ENCODE measurements at regions not wholly inside any gene's neighbourhood (a gene's known extent, or its start where the extent isn't known, plus 50 kb on each side); places are given as distances from the start of the nearest gene placed in this dataset.

DNA sequence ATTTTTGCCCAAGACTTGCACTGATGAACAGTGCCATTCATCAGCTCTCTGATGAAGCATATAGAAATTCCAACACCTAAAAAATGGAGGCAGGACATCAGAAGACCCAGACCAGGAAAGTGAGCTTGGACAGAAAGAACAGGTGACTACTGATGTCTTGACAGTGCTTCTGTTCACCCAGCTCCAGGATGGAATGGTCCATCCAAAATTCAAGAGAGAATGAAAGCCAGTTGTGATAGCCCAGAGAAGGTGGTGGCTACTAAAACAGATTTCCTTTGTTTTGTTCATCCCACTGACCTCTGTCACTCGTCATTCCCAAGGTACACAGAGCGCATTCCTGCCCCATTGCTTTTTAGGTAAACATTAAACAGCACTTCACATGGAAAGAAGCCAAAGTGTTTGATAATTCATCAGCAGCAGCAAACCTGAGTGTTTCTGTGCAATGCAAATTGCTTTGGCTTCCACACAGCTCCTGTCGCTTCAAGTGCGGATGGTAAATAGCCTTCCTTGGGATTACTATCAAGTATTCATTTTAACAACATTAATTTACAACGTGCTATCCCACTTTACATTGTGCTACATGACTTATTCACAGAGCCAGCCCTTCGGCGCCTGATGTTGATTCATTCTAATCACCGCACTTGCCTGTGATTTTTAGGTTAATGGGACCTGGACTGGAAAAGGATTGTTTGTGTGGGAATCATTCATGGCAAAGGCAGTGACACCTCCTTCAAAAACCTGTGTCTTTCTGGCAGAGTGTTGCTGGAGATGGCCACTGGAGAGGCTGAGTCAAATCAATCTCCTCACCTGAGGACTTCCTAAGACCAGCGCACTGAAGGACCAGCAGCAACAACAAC, 65.1 kb upstream of the TOX3 start (continued):
- TF ChIP-seq, protein P1, sequence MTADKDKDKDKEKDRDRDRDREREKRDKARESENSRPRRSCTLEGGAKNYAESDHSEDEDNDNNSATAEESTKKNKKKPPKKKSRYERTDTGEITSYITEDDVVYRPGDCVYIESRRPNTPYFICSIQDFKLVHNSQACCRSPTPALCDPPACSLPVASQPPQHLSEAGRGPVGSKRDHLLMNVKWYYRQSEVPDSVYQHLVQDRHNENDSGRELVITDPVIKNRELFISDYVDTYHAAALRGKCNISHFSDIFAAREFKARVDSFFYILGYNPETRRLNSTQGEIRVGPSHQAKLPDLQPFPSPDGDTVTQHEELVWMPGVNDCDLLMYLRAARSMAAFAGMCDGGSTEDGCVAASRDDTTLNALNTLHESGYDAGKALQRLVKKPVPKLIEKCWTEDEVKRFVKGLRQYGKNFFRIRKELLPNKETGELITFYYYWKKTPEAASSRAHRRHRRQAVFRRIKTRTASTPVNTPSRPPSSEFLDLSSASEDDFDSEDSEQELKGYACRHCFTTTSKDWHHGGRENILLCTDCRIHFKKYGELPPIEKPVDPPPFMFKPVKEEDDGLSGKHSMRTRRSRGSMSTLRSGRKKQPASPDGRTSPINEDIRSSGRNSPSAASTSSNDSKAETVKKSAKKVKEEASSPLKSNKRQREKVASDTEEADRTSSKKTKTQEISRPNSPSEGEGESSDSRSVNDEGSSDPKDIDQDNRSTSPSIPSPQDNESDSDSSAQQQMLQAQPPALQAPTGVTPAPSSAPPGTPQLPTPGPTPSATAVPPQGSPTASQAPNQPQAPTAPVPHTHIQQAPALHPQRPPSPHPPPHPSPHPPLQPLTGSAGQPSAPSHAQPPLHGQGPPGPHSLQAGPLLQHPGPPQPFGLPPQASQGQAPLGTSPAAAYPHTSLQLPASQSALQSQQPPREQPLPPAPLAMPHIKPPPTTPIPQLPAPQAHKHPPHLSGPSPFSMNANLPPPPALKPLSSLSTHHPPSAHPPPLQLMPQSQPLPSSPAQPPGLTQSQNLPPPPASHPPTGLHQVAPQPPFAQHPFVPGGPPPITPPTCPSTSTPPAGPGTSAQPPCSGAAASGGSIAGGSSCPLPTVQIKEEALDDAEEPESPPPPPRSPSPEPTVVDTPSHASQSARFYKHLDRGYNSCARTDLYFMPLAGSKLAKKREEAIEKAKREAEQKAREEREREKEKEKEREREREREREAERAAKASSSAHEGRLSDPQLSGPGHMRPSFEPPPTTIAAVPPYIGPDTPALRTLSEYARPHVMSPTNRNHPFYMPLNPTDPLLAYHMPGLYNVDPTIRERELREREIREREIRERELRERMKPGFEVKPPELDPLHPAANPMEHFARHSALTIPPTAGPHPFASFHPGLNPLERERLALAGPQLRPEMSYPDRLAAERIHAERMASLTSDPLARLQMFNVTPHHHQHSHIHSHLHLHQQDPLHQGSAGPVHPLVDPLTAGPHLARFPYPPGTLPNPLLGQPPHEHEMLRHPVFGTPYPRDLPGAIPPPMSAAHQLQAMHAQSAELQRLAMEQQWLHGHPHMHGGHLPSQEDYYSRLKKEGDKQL (CRISPR knock-in tag; IDR thresholded peaks at IDR 0.05; ENCODE audit: low read depth), result peak; percentile 83
- TF ChIP-seq SIX4 (CRISPR knock-in tag; IDR thresholded peaks at IDR 0.05) (peak; percentile 92), SPEN (CRISPR knock-in tag; IDR thresholded peaks at IDR 0.05; ENCODE audit: low read depth) (peak; percentile 57; the same call in 1 of the 2 replicates), SMC3 (IDR thresholded peaks at IDR 0.05; ENCODE audit: low read length) (peak; percentile 20; the same call in 1 of the 2 replicates), NKX3-1 (CRISPR knock-in tag; IDR thresholded peaks at IDR 0.05) (no peak), ZNF605 (CRISPR knock-in tag; IDR thresholded peaks at IDR 0.05) (peak; percentile 91), SP5 (CRISPR knock-in tag; IDR thresholded peaks at IDR 0.05; ENCODE audit: borderline replicate concordance, low read depth) (peak; percentile 78)
- TF ChIP-seq, protein P2, sequence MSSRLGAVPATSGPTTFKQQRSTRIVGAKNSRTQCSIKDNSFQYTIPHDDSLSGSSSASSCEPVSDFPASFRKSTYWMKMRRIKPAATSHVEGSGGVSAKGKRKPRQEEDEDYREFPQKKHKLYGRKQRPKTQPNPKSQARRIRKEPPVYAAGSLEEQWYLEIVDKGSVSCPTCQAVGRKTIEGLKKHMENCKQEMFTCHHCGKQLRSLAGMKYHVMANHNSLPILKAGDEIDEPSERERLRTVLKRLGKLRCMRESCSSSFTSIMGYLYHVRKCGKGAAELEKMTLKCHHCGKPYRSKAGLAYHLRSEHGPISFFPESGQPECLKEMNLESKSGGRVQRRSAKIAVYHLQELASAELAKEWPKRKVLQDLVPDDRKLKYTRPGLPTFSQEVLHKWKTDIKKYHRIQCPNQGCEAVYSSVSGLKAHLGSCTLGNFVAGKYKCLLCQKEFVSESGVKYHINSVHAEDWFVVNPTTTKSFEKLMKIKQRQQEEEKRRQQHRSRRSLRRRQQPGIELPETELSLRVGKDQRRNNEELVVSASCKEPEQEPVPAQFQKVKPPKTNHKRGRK (CRISPR knock-in tag; IDR thresholded peaks at IDR 0.05), result no peak
- TF ChIP-seq, protein P3, sequence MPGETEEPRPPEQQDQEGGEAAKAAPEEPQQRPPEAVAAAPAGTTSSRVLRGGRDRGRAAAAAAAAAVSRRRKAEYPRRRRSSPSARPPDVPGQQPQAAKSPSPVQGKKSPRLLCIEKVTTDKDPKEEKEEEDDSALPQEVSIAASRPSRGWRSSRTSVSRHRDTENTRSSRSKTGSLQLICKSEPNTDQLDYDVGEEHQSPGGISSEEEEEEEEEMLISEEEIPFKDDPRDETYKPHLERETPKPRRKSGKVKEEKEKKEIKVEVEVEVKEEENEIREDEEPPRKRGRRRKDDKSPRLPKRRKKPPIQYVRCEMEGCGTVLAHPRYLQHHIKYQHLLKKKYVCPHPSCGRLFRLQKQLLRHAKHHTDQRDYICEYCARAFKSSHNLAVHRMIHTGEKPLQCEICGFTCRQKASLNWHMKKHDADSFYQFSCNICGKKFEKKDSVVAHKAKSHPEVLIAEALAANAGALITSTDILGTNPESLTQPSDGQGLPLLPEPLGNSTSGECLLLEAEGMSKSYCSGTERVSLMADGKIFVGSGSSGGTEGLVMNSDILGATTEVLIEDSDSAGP (CRISPR knock-in tag; IDR thresholded peaks at IDR 0.05; ENCODE audit: borderline replicate concordance), result no peak; the same call in 1 of the 2 replicates
- TF ChIP-seq, protein P4, sequence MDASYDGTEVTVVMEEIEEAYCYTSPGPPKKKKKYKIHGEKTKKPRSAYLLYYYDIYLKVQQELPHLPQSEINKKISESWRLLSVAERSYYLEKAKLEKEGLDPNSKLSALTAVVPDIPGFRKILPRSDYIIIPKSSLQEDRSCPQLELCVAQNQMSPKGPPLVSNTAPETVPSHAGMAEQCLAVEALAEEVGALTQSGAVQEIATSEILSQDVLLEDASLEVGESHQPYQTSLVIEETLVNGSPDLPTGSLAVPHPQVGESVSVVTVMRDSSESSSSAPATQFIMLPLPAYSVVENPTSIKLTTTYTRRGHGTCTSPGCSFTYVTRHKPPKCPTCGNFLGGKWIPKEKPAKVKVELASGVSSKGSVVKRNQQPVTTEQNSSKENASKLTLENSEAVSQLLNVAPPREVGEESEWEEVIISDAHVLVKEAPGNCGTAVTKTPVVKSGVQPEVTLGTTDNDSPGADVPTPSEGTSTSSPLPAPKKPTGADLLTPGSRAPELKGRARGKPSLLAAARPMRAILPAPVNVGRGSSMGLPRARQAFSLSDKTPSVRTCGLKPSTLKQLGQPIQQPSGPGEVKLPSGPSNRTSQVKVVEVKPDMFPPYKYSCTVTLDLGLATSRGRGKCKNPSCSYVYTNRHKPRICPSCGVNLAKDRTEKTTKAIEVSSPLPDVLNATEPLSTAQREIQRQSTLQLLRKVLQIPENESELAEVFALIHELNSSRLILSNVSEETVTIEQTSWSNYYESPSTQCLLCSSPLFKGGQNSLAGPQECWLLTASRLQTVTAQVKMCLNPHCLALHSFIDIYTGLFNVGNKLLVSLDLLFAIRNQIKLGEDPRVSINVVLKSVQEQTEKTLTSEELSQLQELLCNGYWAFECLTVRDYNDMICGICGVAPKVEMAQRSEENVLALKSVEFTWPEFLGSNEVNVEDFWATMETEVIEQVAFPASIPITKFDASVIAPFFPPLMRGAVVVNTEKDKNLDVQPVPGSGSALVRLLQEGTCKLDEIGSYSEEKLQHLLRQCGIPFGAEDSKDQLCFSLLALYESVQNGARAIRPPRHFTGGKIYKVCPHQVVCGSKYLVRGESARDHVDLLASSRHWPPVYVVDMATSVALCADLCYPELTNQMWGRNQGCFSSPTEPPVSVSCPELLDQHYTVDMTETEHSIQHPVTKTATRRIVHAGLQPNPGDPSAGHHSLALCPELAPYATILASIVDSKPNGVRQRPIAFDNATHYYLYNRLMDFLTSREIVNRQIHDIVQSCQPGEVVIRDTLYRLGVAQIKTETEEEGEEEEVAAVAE (CRISPR knock-in tag; IDR thresholded peaks at IDR 0.05; ENCODE audit: borderline replicate concordance), result peak; percentile 79; the same call in 1 of the 2 replicates
- TF ChIP-seq, protein P5, sequence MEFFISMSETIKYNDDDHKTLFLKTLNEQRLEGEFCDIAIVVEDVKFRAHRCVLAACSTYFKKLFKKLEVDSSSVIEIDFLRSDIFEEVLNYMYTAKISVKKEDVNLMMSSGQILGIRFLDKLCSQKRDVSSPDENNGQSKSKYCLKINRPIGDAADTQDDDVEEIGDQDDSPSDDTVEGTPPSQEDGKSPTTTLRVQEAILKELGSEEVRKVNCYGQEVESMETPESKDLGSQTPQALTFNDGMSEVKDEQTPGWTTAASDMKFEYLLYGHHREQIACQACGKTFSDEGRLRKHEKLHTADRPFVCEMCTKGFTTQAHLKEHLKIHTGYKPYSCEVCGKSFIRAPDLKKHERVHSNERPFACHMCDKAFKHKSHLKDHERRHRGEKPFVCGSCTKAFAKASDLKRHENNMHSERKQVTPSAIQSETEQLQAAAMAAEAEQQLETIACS (CRISPR knock-in tag; IDR thresholded peaks at IDR 0.05), result no peak
- TF ChIP-seq, protein P6, sequence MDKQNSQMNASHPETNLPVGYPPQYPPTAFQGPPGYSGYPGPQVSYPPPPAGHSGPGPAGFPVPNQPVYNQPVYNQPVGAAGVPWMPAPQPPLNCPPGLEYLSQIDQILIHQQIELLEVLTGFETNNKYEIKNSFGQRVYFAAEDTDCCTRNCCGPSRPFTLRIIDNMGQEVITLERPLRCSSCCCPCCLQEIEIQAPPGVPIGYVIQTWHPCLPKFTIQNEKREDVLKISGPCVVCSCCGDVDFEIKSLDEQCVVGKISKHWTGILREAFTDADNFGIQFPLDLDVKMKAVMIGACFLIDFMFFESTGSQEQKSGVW (CRISPR knock-in tag; IDR thresholded peaks at IDR 0.05; ENCODE audit: borderline replicate concordance), result no peak
